ENCODE measurements at regions not wholly inside any gene's neighbourhood (a gene's known extent, or its start where the extent isn't known, plus 50 kb on each side); places are given as distances from the start of the nearest gene placed in this dataset.

- no peaks in the 10 kb centered on the region for H3K9me2 ChIP-seq (ENCODE audit: insufficient read depth)
- no peaks in the 10 kb centered on the region; the same call in 1 of the 2 replicates for H4K20me1 ChIP-seq (replicated peaks; ENCODE audit: insufficient read depth)
- peak overlapping the region; percentile 63; the same call in 1 of the 2 replicates for H2AFZ ChIP-seq
- H3K36me3 ChIP-seq (ENCODE audit: insufficient read depth) = no peaks in the 10 kb centered on the region
- H3K4me1 Mint-ChIP-seq = peaks cover 37% of the 10 kb centered on the region
- H3K27me3 ChIP-seq (ENCODE audit: insufficient read depth) = peaks cover 46% of the 10 kb centered on the region
- peak overlapping the region; percentile 54 for H3K4me3 ChIP-seq
- peak overlapping the region; percentile 92 for H3K4me2 ChIP-seq
- H3K27ac Mint-ChIP-seq = no peak overlapping the region
- no peaks in the 10 kb centered on the region for H3K79me2 ChIP-seq (replicated peaks; ENCODE audit: insufficient read depth)
- DNase-seq (ENCODE audit: low spot score) = peak; percentile 93
- peak; percentile 91 for TF ChIP-seq REST (IDR thresholded peaks at IDR 0.05; ENCODE audit: unreplicated experiment)
- no peak for TF ChIP-seq JUNB (IDR thresholded peaks at IDR 0.05; ENCODE audit: unreplicated experiment)
- TF ChIP-seq NANOG (IDR thresholded peaks at IDR 0.05; ENCODE audit: borderline replicate concordance) = no peak
- peak; percentile 73 for TF ChIP-seq ZNF462 (CRISPR knock-in tag; IDR thresholded peaks at IDR 0.05)
- TF ChIP-seq STAT1 (IDR thresholded peaks at IDR 0.05; ENCODE audit: unreplicated experiment) = no peak
- TF ChIP-seq CTCF (conservative IDR thresholded peaks at IDR 0.05; ENCODE audit: low read depth in 2 of 2) = peak in 1 of 2 experiments; percentile 21; a peak in 1 of 4 replicates
- no peaks in the 10 kb centered on the region for H3K36me3 Mint-ChIP-seq (ENCODE audit: low read depth)
- H3K27ac ChIP-seq (ENCODE audit: low read depth) = no peak overlapping the region
- peaks cover 44% of the 10 kb centered on the region for H3K27me3 Mint-ChIP-seq (ENCODE audit: insufficient read depth, low read depth, poor library complexity)
- peak overlapping the region; percentile 45 for H3K4me3 Mint-ChIP-seq
- no peaks in the 10 kb centered on the region for H3K9me3 Mint-ChIP-seq
- 0 out of 2 replicates have a peak, but pooled peaks cover 19% of the 10 kb centered on the region for H3F3A ChIP-seq (replicated peaks; ENCODE audit: low read depth)
- peaks cover 28% of the 10 kb centered on the region for H3K4me1 ChIP-seq (ENCODE audit: insufficient read depth)
- peak; percentile 31 for ATAC-seq
Observed at GRCh38 chr5:141753971-141754713, 72.1 kb upstream of the ARAP3 start.

Measured in GM23338 (cell line).